HEK293 (cell line): ENCODE measurements at regions not wholly inside any gene's neighbourhood (a gene's known extent, or its start where the extent isn't known, plus 50 kb on each side); places are given as distances from the start of the nearest gene placed in this dataset.

Experiments
- RBAK ChIP-seq: fragments of 450-650 bp; formaldehyde crosslinking; IDR thresholded peaks from 2 replicates; pipeline ENCODE4 v1.5.1; 2016; ENCODE audit warnings: missing biosample characterization, missing genetic modification characterization
- ZBTB11 ChIP-seq: fragments of 450-650 bp; formaldehyde crosslinking; conservative IDR thresholded peaks from 2 replicates; pipeline ENCODE4 v1.5.1; 2016; ENCODE audit warnings: low read depth, missing biosample characterization, missing genetic modification characterization
- ZBTB6 ChIP-seq: fragments of 450-650 bp; formaldehyde crosslinking; IDR thresholded peaks from 2 replicates; pipeline ENCODE4 v1.5.1; 2017; ENCODE audit warnings: missing biosample characterization, missing genetic modification characterization
- ZFHX2 ChIP-seq: fragments of 450-650 bp; formaldehyde crosslinking; conservative IDR thresholded peaks from 2 replicates; pipeline ENCODE4 v1.5.1; 2016; ENCODE audit warnings: missing biosample characterization, missing genetic modification characterization
- ZNF138 ChIP-seq: fragments of 450-650 bp; formaldehyde crosslinking; IDR thresholded peaks from 2 replicates; pipeline ENCODE4 v1.5.1; 2016; ENCODE audit warnings: missing biosample characterization, missing genetic modification characterization, borderline replicate concordance
- ZNF184 ChIP-seq: fragments of 450-650 bp; IDR thresholded peaks from 2 replicates; pipeline ENCODE4 v1.5.1; 2018; ENCODE audit warnings: missing biosample characterization, mild to moderate bottlenecking, missing genetic modification characterization
- ZNF398 ChIP-seq: fragments of 450-650 bp; formaldehyde crosslinking; IDR thresholded peaks from 2 replicates; pipeline ENCODE4 v1.5.1; 2017; ENCODE audit warnings: missing biosample characterization, missing genetic modification characterization
- ZNF423 ChIP-seq: fragments of 450-650 bp; formaldehyde crosslinking; IDR thresholded peaks from 2 replicates; pipeline ENCODE4 v1.5.1; 2016; ENCODE audit warnings: missing biosample characterization, missing genetic modification characterization
- ZNF639 ChIP-seq: fragments of 450-650 bp; formaldehyde crosslinking; IDR thresholded peaks from 2 replicates; pipeline ENCODE4 v1.5.1; 2016; ENCODE audit warnings: missing biosample characterization, missing genetic modification characterization
- TF ChIP-seq, protein P1 (sequence below): fragments of 450-650 bp; formaldehyde crosslinking; IDR thresholded peaks from 2 replicates; pipeline ENCODE4 v1.5.1; 2016; ENCODE audit warnings: missing biosample characterization, missing genetic modification characterization

GRCh38 chr6:45737331-45738056 is 278.2 kb downstream of the CLIC5 start:
- TF ChIP-seq ZNF138 = no peak
- TF ChIP-seq ZBTB11 (tag by site-specific recombination) = no peak
- no peak for TF ChIP-seq ZNF639
- no peak for TF ChIP-seq ZBTB6 (tag by site-specific recombination)
- no peak for TF ChIP-seq ZNF423 (tag by site-specific recombination)
- no peak for TF ChIP-seq RBAK (tag by site-specific recombination)
- TF ChIP-seq ZNF184 (tag by site-specific recombination) = no peak
- TF ChIP-seq ZNF398 (tag by site-specific recombination) = no peak
- TF ChIP-seq, protein P1, sequence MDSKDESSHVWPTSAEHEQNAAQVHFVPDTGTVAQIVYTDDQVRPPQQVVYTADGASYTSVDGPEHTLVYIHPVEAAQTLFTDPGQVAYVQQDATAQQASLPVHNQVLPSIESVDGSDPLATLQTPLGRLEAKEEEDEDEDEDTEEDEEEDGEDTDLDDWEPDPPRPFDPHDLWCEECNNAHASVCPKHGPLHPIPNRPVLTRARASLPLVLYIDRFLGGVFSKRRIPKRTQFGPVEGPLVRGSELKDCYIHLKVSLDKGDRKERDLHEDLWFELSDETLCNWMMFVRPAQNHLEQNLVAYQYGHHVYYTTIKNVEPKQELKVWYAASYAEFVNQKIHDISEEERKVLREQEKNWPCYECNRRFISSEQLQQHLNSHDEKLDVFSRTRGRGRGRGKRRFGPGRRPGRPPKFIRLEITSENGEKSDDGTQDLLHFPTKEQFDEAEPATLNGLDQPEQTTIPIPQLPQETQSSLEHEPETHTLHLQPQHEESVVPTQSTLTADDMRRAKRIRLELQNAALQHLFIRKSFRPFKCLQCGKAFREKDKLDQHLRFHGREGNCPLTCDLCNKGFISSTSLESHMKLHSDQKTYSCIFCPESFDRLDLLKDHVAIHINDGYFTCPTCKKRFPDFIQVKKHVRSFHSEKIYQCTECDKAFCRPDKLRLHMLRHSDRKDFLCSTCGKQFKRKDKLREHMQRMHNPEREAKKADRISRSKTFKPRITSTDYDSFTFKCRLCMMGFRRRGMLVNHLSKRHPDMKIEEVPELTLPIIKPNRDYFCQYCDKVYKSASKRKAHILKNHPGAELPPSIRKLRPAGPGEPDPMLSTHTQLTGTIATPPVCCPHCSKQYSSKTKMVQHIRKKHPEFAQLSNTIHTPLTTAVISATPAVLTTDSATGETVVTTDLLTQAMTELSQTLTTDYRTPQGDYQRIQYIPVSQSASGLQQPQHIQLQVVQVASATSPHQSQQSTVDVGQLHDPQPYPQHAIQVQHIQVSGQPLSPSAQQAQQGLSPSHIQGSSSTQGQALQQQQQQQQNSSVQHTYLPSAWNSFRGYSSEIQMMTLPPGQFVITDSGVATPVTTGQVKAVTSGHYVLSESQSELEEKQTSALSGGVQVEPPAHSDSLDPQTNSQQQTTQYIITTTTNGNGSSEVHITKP (tag by site-specific recombination) = no peak
- no peak for TF ChIP-seq ZFHX2
